ENCODE measurements at regions not wholly inside any gene's neighbourhood (a gene's known extent, or its start where the extent isn't known, plus 50 kb on each side); places are given as distances from the start of the nearest gene placed in this dataset.

- Histone ChIP-seq H3K79me1 (ENCODE audit: low read depth in 1 of 2, low read length in 2 of 2) (no peaks in the 10 kb centered on the region), H2AK9ac (replicated peaks; ENCODE audit: low read depth, low read length, poor library complexity) (no peak overlapping the region), H4K8ac (ENCODE audit: low read depth in 2 of 2, low read length in 2 of 2) (no peak overlapping the region), H3K27me3 (ENCODE audit: control insufficient read depth, insufficient read depth, low read length) (no peaks in the 10 kb centered on the region), H2BK120ac (ENCODE audit: low read depth, low read length) (no peak overlapping the region), H2BK20ac (ENCODE audit: low read depth, low read length) (no peak overlapping the region), H3K9ac (ENCODE audit: low read depth, low read length) (no peak overlapping the region), H3K23ac (ENCODE audit: low read depth, low read length) (no peak overlapping the region), H3K9me1 (ENCODE audit: insufficient read depth, low read length) (no peaks in the 10 kb centered on the region), H3K14ac (replicated peaks; ENCODE audit: low read depth, low read length) (no peak overlapping the region), H2AFZ (replicated peaks; ENCODE audit: low read length, poor library complexity) (no peak overlapping the region), H3K4me2 (ENCODE audit: low read depth, low read length) (no peak overlapping the region), H2BK15ac (ENCODE audit: low read depth, low read length) (no peak overlapping the region), H3K56ac (ENCODE audit: extremely low read depth, insufficient read depth, low read length) (no peak overlapping the region), H3K18ac (ENCODE audit: low read depth, low read length) (no peak overlapping the region), H3K9me3 (ENCODE audit: control insufficient read depth, insufficient read depth, low read length) (no peaks in the 10 kb centered on the region), H2AK5ac (ENCODE audit: low read depth, low read length) (no peak overlapping the region), H3K27ac (ENCODE audit: insufficient read depth, low read length) (no peak overlapping the region), H3K4ac (ENCODE audit: low read depth, low read length) (no peak overlapping the region), H4K20me1 (ENCODE audit: insufficient read depth, low read length) (no peaks in the 10 kb centered on the region), H4K5ac (ENCODE audit: low read depth, low read length) (no peak overlapping the region), H2BK5ac (ENCODE audit: low read depth, low read length, poor library complexity, severe bottlenecking) (no peak overlapping the region), H3K36me3 (ENCODE audit: control insufficient read depth, insufficient read depth, low read length) (no peaks in the 10 kb centered on the region), H3K4me3 (ENCODE audit: insufficient read depth, low read depth, low read length) (no peak overlapping the region), H4K91ac (ENCODE audit: insufficient read depth, low read depth, low read length) (no peak overlapping the region), H3K4me1 (ENCODE audit: control insufficient read depth, insufficient read depth, low read length) (no peaks in the 10 kb centered on the region)
- no peak for TF ChIP-seq SMC3 (IDR thresholded peaks at IDR 0.05; ENCODE audit: low read depth, low read length)
- intact Hi-C loops (cut with micrococcal nuclease) (no loop called here), in situ Hi-C loops (cut with MboI; ENCODE audit: low sequenced_read_pairs) (no loop called here), dilution Hi-C loops (cut with HindIII; ENCODE audit: low sequenced_read_pairs, unreplicated experiment) (no loop called here)
- WGBS, 2 experiments (ENCODE audit: extremely low coverage in 2 of 2, insufficient read length in 1 of 2) = no CpG with 5 or more reads among the region's 5 CpGs
- BruUV-seq (replicated peaks) = no TSS peak
- ChIA-PET CTCF (no interaction called here), POLR2A (ENCODE audit: unreplicated experiment) (no interaction called here)
- ATAC-seq (ENCODE audit: low read depth) (no peak), DNase-seq (no peak)
Measured at GRCh38 chr1:164333387-164333786, 225.6 kb upstream of the PBX1 start.

Data from IMR-90 (cell line).